HEK293 (cell line): ENCODE measurements at regions not wholly inside any gene's neighbourhood (a gene's known extent, or its start where the extent isn't known, plus 50 kb on each side); places are given as distances from the start of the nearest gene placed in this dataset.

ENCODE experiments used
- CTCF ChIA-PET: fragments of 350-600 bp; formaldehyde crosslinking; extraction: SDS; loops from one replicate; lab custom pipeline; 2021; ENCODE audit warnings: antibody characterized with exemption; lab: Yijun Ruan, JAX
- POLR2A ChIA-PET: fragments of 300-600 bp; formaldehyde crosslinking; extraction: SDS; loops from one replicate; lab custom pipeline; 2020; ENCODE audit warnings: antibody characterized with exemption, inconsistent platforms; lab: Yijun Ruan, JAX
- H3K27ac ChIP-seq: fragments of 200-500 bp; sonication (Bioruptor generic); 2 replicates; pipeline ENCODE4 v1.5.1; 2014; ENCODE audit warnings: low read depth, low read length, control low read depth, inconsistent platforms; ENCODE audit errors: extremely low read depth
- H3K36me3 ChIP-seq, 2 experiments: fragments of 200-500 bp in 1 of 2; sonication (Bioruptor generic) in 1 of 2; 1 replicate in 1 of 2; 2 replicates in 1 of 2; pipeline ENCODE4 v1.5.1; 2014 to 2017; ENCODE audit warnings: inconsistent platforms in 2 of 2, low read length in 2 of 2; ENCODE audit not compliant: control insufficient read depth in 2 of 2, insufficient read depth in 1 of 2
- H3K4me1 ChIP-seq: fragments of 200-500 bp; sonication (Bioruptor generic); 2 replicates; pipeline ENCODE4 v1.5.1; 2014; ENCODE audit warnings: mild to moderate bottlenecking, low read length, inconsistent platforms; ENCODE audit not compliant: control insufficient read depth, insufficient read depth
- H3K4me3 ChIP-seq: 2 replicates; pipeline ENCODE4 v1.5.1; 2011; ENCODE audit warnings: low read depth, mild to moderate bottlenecking, control low read depth, low read length, moderate library complexity
- H3K9me3 ChIP-seq: fragments of 200-500 bp; sonication (Bioruptor generic); 2 replicates; pipeline ENCODE4 v1.5.1; 2014; ENCODE audit warnings: low read depth, low read length, inconsistent platforms; ENCODE audit not compliant: control insufficient read depth, insufficient read depth
- KLF16 ChIP-seq: fragments of 450-650 bp; formaldehyde crosslinking; IDR thresholded peaks from 2 replicates; pipeline ENCODE4 v1.5.1; 2017; ENCODE audit warnings: missing biosample characterization, missing genetic modification characterization
- KLF7 ChIP-seq: fragments of 450-650 bp; formaldehyde crosslinking; IDR thresholded peaks from 2 replicates; pipeline ENCODE4 v1.5.1; 2016; ENCODE audit warnings: missing biosample characterization, missing genetic modification characterization, borderline replicate concordance
- REPIN1 ChIP-seq: fragments of 450-650 bp; formaldehyde crosslinking; IDR thresholded peaks from 2 replicates; pipeline ENCODE4 v1.5.1; 2017; ENCODE audit warnings: missing biosample characterization, missing genetic modification characterization, low read depth
- ZBTB10 ChIP-seq: fragments of 450-650 bp; formaldehyde crosslinking; IDR thresholded peaks from 2 replicates; pipeline ENCODE4 v1.5.1; 2016; ENCODE audit warnings: missing biosample characterization, missing genetic modification characterization
- ZBTB7A ChIP-seq: fragments of 450-650 bp; formaldehyde crosslinking; IDR thresholded peaks from 2 replicates; pipeline ENCODE4 v1.5.1; 2016; ENCODE audit warnings: low read depth, missing biosample characterization, missing genetic modification characterization
- ZNF121 ChIP-seq: fragments of 450-650 bp; formaldehyde crosslinking; IDR thresholded peaks from 2 replicates; pipeline ENCODE4 v1.5.1; 2016; ENCODE audit warnings: missing biosample characterization, missing genetic modification characterization
- ZNF140 ChIP-seq: fragments of 450-650 bp; formaldehyde crosslinking; IDR thresholded peaks from 2 replicates; pipeline ENCODE4 v1.5.1; 2016; ENCODE audit warnings: missing biosample characterization, missing genetic modification characterization
- ZNF26 ChIP-seq: fragments of 450-650 bp; formaldehyde crosslinking; IDR thresholded peaks from 2 replicates; pipeline ENCODE4 v1.5.1; 2016; ENCODE audit warnings: missing biosample characterization, missing genetic modification characterization
- ZNF302 ChIP-seq: fragments of 450-650 bp; formaldehyde crosslinking; IDR thresholded peaks from 2 replicates; pipeline ENCODE4 v1.5.1; 2016; ENCODE audit warnings: missing biosample characterization, missing genetic modification characterization, low read depth
- ZNF335 ChIP-seq: fragments of 450-650 bp; formaldehyde crosslinking; conservative IDR thresholded peaks from 2 replicates; pipeline ENCODE4 v1.5.1; 2016; ENCODE audit warnings: missing biosample characterization, missing genetic modification characterization
- ZNF350 ChIP-seq: fragments of 450-650 bp; formaldehyde crosslinking; IDR thresholded peaks from 2 replicates; pipeline ENCODE4 v1.5.0; 2017; ENCODE audit warnings: missing biosample characterization, mild to moderate bottlenecking, missing genetic modification characterization
- ZNF544 ChIP-seq: fragments of 450-650 bp; formaldehyde crosslinking; IDR thresholded peaks from 2 replicates; pipeline ENCODE4 v1.5.0; 2017; ENCODE audit warnings: missing biosample characterization, missing genetic modification characterization
- ZNF549 ChIP-seq: fragments of 450-650 bp; IDR thresholded peaks from 2 replicates; pipeline ENCODE4 v1.5.1; 2018; ENCODE audit warnings: missing biosample characterization, missing genetic modification characterization, mild to moderate bottlenecking, inconsistent platforms, moderate library complexity
- ZNF571 ChIP-seq: fragments of 450-650 bp; formaldehyde crosslinking; IDR thresholded peaks from 2 replicates; pipeline ENCODE4 v1.5.0; 2017; ENCODE audit warnings: missing biosample characterization, missing genetic modification characterization
- ZNF629 ChIP-seq: fragments of 450-650 bp; formaldehyde crosslinking; IDR thresholded peaks from 2 replicates; pipeline ENCODE4 v1.5.1; 2017; ENCODE audit warnings: missing biosample characterization, missing genetic modification characterization
- ZNF670 ChIP-seq: fragments of 450-650 bp; formaldehyde crosslinking; IDR thresholded peaks from 2 replicates; pipeline ENCODE4 v1.5.1; 2016; ENCODE audit warnings: missing biosample characterization, missing genetic modification characterization, low read depth
- ZNF792 ChIP-seq: fragments of 450-650 bp; formaldehyde crosslinking; IDR thresholded peaks from 2 replicates; pipeline ENCODE4 v1.5.1; 2016; ENCODE audit warnings: missing biosample characterization, missing genetic modification characterization
- TF ChIP-seq, protein P1 (sequence below): fragments of 450-650 bp; formaldehyde crosslinking; IDR thresholded peaks from 2 replicates; pipeline ENCODE4 v1.5.1; 2016; ENCODE audit warnings: missing biosample characterization, missing genetic modification characterization
- TF ChIP-seq, protein P2 (sequence below): fragments of 450-650 bp; IDR thresholded peaks from 2 replicates; pipeline ENCODE4 v1.5.1; 2018; ENCODE audit warnings: missing biosample characterization, mild to moderate bottlenecking, missing genetic modification characterization

- TF ChIP-seq, protein P1, sequence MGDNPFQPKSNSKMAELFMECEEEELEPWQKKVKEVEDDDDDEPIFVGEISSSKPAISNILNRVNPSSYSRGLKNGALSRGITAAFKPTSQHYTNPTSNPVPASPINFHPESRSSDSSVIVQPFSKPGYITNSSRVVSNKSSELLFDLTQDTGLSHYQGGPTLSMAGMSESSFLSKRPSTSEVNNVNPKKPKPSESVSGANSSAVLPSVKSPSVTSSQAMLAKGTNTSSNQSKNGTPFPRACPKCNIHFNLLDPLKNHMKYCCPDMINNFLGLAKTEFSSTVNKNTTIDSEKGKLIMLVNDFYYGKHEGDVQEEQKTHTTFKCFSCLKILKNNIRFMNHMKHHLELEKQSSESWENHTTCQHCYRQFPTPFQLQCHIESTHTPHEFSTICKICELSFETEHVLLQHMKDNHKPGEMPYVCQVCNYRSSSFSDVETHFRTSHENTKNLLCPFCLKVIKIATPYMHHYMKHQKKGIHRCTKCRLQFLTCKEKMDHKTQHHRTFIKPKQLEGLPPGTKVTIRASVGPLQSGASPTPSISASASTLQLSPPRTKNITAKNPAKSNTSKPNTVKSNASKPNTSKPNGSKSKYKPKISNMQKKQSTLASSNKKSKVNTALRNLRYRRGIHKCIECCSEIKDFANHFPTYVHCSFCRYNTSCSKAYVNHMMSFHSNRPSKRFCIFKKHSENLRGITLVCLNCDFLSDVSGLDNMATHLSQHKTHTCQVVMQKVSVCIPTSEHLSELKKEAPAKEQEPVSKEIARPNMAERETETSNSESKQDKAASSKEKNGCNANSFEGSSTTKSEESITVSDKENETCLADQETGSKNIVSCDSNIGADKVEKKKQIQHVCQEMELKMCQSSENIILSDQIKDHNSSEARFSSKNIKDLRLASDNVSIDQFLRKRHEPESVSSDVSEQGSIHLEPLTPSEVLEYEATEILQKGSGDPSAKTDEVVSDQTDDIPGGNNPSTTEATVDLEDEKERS = no peak
- TF ChIP-seq ZNF549 = no peak
Observed at GRCh38 chr10:90192825-90193224, 491.4 kb downstream of the KIF20B start (continued).

- ChIA-PET CTCF (no interaction called here), POLR2A (no interaction called here)
- Histone ChIP-seq H3K4me3 (no peak overlapping the region), H3K9me3 (no peaks in the 10 kb centered on the region), H3K27ac (no peak overlapping the region), H3K4me1 (no peaks in the 10 kb centered on the region), H3K36me3 (no peaks in the 10 kb centered on the region)
- TF ChIP-seq ZNF571 (tag by site-specific recombination) (no peak), ZNF670 (no peak), ZBTB7A (tag by site-specific recombination) (no peak), ZNF140 (tag by site-specific recombination) (no peak), ZNF544 (no peak), ZNF26 (tag by site-specific recombination) (no peak), ZNF121 (no peak), ZNF302 (no peak), ZBTB10 (no peak), ZNF335 (tag by site-specific recombination) (no peak), ZNF792 (tag by site-specific recombination) (no peak), KLF7 (tag by site-specific recombination) (no peak), ZNF549 (no peak), REPIN1 (tag by site-specific recombination) (no peak), ZNF350 (no peak), ZNF629 (tag by site-specific recombination) (no peak), KLF16 (no peak)
- TF ChIP-seq, protein P2, sequence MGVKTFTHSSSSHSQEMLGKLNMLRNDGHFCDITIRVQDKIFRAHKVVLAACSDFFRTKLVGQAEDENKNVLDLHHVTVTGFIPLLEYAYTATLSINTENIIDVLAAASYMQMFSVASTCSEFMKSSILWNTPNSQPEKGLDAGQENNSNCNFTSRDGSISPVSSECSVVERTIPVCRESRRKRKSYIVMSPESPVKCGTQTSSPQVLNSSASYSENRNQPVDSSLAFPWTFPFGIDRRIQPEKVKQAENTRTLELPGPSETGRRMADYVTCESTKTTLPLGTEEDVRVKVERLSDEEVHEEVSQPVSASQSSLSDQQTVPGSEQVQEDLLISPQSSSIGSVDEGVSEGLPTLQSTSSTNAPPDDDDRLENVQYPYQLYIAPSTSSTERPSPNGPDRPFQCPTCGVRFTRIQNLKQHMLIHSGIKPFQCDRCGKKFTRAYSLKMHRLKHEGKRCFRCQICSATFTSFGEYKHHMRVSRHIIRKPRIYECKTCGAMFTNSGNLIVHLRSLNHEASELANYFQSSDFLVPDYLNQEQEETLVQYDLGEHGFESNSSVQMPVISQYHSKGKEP (tag by site-specific recombination) = no peak
- TF ChIP-seq, protein P1 = no peak
Observed at GRCh38 chr10:90193240-90193985, 492.0 kb downstream of the KIF20B start.
